ENCODE measurements at regions not wholly inside any gene's neighbourhood (a gene's known extent, or its start where the extent isn't known, plus 50 kb on each side); places are given as distances from the start of the nearest gene placed in this dataset.

DNA sequence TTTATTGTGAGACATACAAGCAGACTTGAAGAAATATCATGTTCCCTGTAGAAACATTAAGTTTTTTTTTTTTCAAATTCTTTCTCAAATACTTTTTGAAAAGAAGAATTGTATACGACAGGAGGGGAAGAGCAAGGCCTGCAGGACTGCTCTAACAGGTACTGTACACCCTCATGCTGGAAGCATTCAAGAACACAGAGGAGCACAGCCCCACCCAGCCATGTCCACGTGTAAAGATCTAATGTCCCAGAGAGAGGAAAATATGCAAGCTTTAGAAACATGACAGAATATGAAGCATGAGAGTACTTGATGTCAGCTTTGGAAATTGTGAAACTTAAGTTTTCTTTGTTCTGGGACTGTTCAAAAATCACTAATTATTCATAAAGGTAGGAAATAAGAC is 191.6 kb downstream of the TTC32 start:
- Histone ChIP-seq H3K4me3 (ENCODE audit: low read depth, low read length) (no peak overlapping the region), H3K27ac (ENCODE audit: extremely low read depth, low read depth, low read length) (no peak overlapping the region), H3K36me3 (ENCODE audit: control insufficient read depth in 2 of 2, insufficient read depth in 1 of 2, low read length in 2 of 2) (no peaks in the 10 kb centered on the region), H3K4me1 (ENCODE audit: control insufficient read depth, insufficient read depth, low read length) (no peaks in the 10 kb centered on the region), H3K9me3 (ENCODE audit: control insufficient read depth, insufficient read depth, low read depth, low read length) (no peaks in the 10 kb centered on the region)
- CTCF ChIA-PET, result interaction anchor here (0.6 to 0.7 kb wide), 2 partner anchors 53 to 79 kb away, joined by 3 to 5 read pairs; no protein-coding TSS in a partner anchor
- no peak for TF ChIP-seq GLI2 (tag by site-specific recombination; IDR thresholded peaks at IDR 0.05; ENCODE audit: borderline replicate concordance, low read depth)
- no peak for TF ChIP-seq BCL11B (tag by site-specific recombination; IDR thresholded peaks at IDR 0.05; ENCODE audit: low read depth)
- TF ChIP-seq, protein P1, sequence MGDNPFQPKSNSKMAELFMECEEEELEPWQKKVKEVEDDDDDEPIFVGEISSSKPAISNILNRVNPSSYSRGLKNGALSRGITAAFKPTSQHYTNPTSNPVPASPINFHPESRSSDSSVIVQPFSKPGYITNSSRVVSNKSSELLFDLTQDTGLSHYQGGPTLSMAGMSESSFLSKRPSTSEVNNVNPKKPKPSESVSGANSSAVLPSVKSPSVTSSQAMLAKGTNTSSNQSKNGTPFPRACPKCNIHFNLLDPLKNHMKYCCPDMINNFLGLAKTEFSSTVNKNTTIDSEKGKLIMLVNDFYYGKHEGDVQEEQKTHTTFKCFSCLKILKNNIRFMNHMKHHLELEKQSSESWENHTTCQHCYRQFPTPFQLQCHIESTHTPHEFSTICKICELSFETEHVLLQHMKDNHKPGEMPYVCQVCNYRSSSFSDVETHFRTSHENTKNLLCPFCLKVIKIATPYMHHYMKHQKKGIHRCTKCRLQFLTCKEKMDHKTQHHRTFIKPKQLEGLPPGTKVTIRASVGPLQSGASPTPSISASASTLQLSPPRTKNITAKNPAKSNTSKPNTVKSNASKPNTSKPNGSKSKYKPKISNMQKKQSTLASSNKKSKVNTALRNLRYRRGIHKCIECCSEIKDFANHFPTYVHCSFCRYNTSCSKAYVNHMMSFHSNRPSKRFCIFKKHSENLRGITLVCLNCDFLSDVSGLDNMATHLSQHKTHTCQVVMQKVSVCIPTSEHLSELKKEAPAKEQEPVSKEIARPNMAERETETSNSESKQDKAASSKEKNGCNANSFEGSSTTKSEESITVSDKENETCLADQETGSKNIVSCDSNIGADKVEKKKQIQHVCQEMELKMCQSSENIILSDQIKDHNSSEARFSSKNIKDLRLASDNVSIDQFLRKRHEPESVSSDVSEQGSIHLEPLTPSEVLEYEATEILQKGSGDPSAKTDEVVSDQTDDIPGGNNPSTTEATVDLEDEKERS (tag by site-specific recombination; IDR thresholded peaks at IDR 0.05), result no peak
- TF ChIP-seq ZNF660 (tag by site-specific recombination; IDR thresholded peaks at IDR 0.05), result no peak
- no peak for TF ChIP-seq ZBTB8A (tag by site-specific recombination; IDR thresholded peaks at IDR 0.05)
- no peak for TF ChIP-seq ZNF670 (tag by site-specific recombination; IDR thresholded peaks at IDR 0.05; ENCODE audit: low read depth)
- no peak for TF ChIP-seq ZNF37A (tag by site-specific recombination; IDR thresholded peaks at IDR 0.05)
- no peak for TF ChIP-seq ZNF133 (tag by site-specific recombination; IDR thresholded peaks at IDR 0.05)
- TF ChIP-seq, protein P2, sequence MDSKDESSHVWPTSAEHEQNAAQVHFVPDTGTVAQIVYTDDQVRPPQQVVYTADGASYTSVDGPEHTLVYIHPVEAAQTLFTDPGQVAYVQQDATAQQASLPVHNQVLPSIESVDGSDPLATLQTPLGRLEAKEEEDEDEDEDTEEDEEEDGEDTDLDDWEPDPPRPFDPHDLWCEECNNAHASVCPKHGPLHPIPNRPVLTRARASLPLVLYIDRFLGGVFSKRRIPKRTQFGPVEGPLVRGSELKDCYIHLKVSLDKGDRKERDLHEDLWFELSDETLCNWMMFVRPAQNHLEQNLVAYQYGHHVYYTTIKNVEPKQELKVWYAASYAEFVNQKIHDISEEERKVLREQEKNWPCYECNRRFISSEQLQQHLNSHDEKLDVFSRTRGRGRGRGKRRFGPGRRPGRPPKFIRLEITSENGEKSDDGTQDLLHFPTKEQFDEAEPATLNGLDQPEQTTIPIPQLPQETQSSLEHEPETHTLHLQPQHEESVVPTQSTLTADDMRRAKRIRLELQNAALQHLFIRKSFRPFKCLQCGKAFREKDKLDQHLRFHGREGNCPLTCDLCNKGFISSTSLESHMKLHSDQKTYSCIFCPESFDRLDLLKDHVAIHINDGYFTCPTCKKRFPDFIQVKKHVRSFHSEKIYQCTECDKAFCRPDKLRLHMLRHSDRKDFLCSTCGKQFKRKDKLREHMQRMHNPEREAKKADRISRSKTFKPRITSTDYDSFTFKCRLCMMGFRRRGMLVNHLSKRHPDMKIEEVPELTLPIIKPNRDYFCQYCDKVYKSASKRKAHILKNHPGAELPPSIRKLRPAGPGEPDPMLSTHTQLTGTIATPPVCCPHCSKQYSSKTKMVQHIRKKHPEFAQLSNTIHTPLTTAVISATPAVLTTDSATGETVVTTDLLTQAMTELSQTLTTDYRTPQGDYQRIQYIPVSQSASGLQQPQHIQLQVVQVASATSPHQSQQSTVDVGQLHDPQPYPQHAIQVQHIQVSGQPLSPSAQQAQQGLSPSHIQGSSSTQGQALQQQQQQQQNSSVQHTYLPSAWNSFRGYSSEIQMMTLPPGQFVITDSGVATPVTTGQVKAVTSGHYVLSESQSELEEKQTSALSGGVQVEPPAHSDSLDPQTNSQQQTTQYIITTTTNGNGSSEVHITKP (tag by site-specific recombination; IDR thresholded peaks at IDR 0.05), result no peak
- TF ChIP-seq, protein P3, sequence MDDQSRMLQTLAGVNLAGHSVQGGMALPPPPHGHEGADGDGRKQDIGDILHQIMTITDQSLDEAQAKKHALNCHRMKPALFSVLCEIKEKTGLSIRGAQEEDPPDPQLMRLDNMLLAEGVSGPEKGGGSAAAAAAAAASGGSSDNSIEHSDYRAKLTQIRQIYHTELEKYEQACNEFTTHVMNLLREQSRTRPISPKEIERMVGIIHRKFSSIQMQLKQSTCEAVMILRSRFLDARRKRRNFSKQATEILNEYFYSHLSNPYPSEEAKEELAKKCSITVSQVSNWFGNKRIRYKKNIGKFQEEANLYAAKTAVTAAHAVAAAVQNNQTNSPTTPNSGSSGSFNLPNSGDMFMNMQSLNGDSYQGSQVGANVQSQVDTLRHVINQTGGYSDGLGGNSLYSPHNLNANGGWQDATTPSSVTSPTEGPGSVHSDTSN (CRISPR knock-in tag; IDR thresholded peaks at IDR 0.05), result no peak
- TF ChIP-seq, protein P4, sequence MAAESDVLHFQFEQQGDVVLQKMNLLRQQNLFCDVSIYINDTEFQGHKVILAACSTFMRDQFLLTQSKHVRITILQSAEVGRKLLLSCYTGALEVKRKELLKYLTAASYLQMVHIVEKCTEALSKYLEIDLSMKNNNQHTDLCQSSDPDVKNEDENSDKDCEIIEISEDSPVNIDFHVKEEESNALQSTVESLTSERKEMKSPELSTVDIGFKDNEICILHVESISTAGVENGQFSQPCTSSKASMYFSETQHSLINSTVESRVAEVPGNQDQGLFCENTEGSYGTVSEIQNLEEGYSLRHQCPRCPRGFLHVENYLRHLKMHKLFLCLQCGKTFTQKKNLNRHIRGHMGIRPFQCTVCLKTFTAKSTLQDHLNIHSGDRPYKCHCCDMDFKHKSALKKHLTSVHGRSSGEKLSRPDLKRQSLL (tag by site-specific recombination; IDR thresholded peaks at IDR 0.05), result no peak
- TF ChIP-seq ZBTB48 (tag by site-specific recombination; IDR thresholded peaks at IDR 0.05), result no peak
- TF ChIP-seq ZNF292 (tag by site-specific recombination; IDR thresholded peaks at IDR 0.05; ENCODE audit: borderline replicate concordance, low read depth), result no peak
- TF ChIP-seq ZNF211 (tag by site-specific recombination; IDR thresholded peaks at IDR 0.05; ENCODE audit: low read depth), result no peak
- TF ChIP-seq KLF1 (tag by site-specific recombination; IDR thresholded peaks at IDR 0.05), result no peak
- TF ChIP-seq ZNF548 (tag by site-specific recombination; IDR thresholded peaks at IDR 0.05), result no peak
- POLR2A ChIA-PET, result no interaction called here

DNA sequence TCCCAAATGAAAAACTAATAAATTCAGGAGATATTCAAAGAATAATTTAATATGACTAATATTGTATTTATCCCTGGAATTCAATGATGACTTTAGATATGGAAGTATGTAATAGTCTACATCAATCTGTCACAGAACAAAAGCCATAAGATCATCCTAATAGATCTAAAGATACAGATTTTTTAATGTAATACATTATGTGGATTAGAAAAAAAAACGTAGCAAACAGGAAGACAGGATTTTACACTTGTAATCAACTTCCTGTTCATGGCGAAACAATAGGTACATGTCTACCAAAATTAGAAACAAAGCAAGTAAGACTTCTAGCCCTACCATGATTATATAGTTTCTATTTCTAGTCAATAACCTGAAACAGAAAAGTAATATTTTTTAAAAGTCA is 192.2 kb downstream of the TTC32 start:
- ChIA-PET POLR2A (no interaction called here), CTCF (interaction anchor here (0.6 kb wide), 1 partner anchor 80 kb away, joined by 5 read pairs; no protein-coding TSS in a partner anchor)
- Histone ChIP-seq H3K9me3 (ENCODE audit: control insufficient read depth, insufficient read depth, low read depth, low read length) (no peaks in the 10 kb centered on the region), H3K4me1 (ENCODE audit: control insufficient read depth, insufficient read depth, low read length) (no peaks in the 10 kb centered on the region), H3K36me3 (ENCODE audit: control insufficient read depth in 2 of 2, insufficient read depth in 1 of 2, low read length in 2 of 2) (no peaks in the 10 kb centered on the region), H3K27ac (ENCODE audit: extremely low read depth, low read depth, low read length) (no peak overlapping the region), H3K4me3 (ENCODE audit: low read depth, low read length) (no peak overlapping the region)
- TF ChIP-seq WT1 (tag by site-specific recombination; IDR thresholded peaks at IDR 0.05), result no peak
- TF ChIP-seq, protein P2 (tag by site-specific recombination; IDR thresholded peaks at IDR 0.05), result no peak
